DMS53 treated with DMSO at 0.1 percent for 48 hours (cell line): ENCODE measurements at regions not wholly inside any gene's neighbourhood (a gene's known extent, or its start where the extent isn't known, plus 50 kb on each side); places are given as distances from the start of the nearest gene placed in this dataset.
A peak's percentile ranks its signal among the peaks of the same experiment; 100 is the strongest.

Experiments
- DNase-seq: peaks from one replicate; lab custom pipeline; 2025; ENCODE audit not compliant: unreplicated experiment; lab: John Stamatoyannopoulos, UW

GRCh38 chr13:84994582-84994981 lies 804.6 kb downstream of the SLITRK6 start:
- peak; percentile 26 for DNase-seq

GRCh38 chr13:84985860-84986259 lies 813.4 kb downstream of the SLITRK6 start:
- DNase-seq, result no peak

- no peak for DNase-seq
These were observed 815.9 kb downstream of the SLITRK6 start for GRCh38 chr13:84983321-84983720.

GRCh38 chr13:84980571-84980970 lies 818.6 kb downstream of the SLITRK6 start:
- DNase-seq, result no peak

GRCh38 chr13:84978851-84979250 lies 820.4 kb downstream of the SLITRK6 start:
- DNase-seq, result no peak

GRCh38 chr13:84973661-84974060 lies 825.6 kb downstream of the SLITRK6 start:
- no peak for DNase-seq

- DNase-seq, result no peak
These were observed 826.3 kb downstream of the SLITRK6 start for GRCh38 chr13:84972907-84973306.

- DNase-seq, result no peak
These were observed 836.4 kb downstream of the SLITRK6 start for GRCh38 chr13:84962849-84963248.

GRCh38 chr13:84962141-84962750 lies 837.0 kb downstream of the SLITRK6 start:
- DNase-seq, result no peak

- no peak for DNase-seq
These were observed 838.2 kb downstream of the SLITRK6 start for GRCh38 chr13:84961023-84961422.

- DNase-seq, result no peak
These were observed 839.4 kb downstream of the SLITRK6 start for GRCh38 chr13:84959818-84960217.

- DNase-seq, result no peak
These were observed 844.6 kb downstream of the SLITRK6 start for GRCh38 chr13:84954636-84955035.

- DNase-seq, result no peak
These were observed 848.1 kb downstream of the SLITRK6 start for GRCh38 chr13:84951128-84951527.

- no peak for DNase-seq
These were observed 853.0 kb downstream of the SLITRK6 start for GRCh38 chr13:84946192-84946591.

GRCh38 chr13:84940798-84941197 lies 858.4 kb downstream of the SLITRK6 start:
- no peak for DNase-seq

- no peak for DNase-seq
These were observed 859.1 kb downstream of the SLITRK6 start for GRCh38 chr13:84940167-84940566.

GRCh38 chr13:84934911-84935310 lies 864.3 kb downstream of the SLITRK6 start:
- DNase-seq, result no peak

GRCh38 chr13:84933797-84934196 lies 865.4 kb downstream of the SLITRK6 start:
- no peak for DNase-seq

- DNase-seq, result no peak
These were observed 868.0 kb downstream of the SLITRK6 start for GRCh38 chr13:84931264-84931663.

- DNase-seq, result no peak
These were observed 871.6 kb downstream of the SLITRK6 start for GRCh38 chr13:84927442-84928169.

- no peak for DNase-seq
These were observed 873.8 kb downstream of the SLITRK6 start for GRCh38 chr13:84925443-84925842.

GRCh38 chr13:84923831-84924230 lies 875.4 kb downstream of the SLITRK6 start:
- DNase-seq, result no peak
